ENCODE measurements at regions not wholly inside any gene's neighbourhood (a gene's known extent, or its start where the extent isn't known, plus 50 kb on each side); places are given as distances from the start of the nearest gene placed in this dataset.

GRCh38 chr2:5921081-5921642, 229.0 kb downstream of the SOX11 start:
- no peak for DNase-seq

GRCh38 chr2:5923957-5924945, 232.1 kb downstream of the SOX11 start:
- no peak for DNase-seq

- DNase-seq: no peak
Observed at GRCh38 chr2:5925604-5926003, 233.4 kb downstream of the SOX11 start.

GRCh38 chr2:5926871-5927512, 234.8 kb downstream of the SOX11 start:
- no peak for DNase-seq

- DNase-seq: no peak
Observed at GRCh38 chr2:5932556-5933469, 240.6 kb downstream of the SOX11 start.

GRCh38 chr2:5933669-5934068, 241.5 kb downstream of the SOX11 start:
- no peak for DNase-seq

- DNase-seq: no peak
Observed at GRCh38 chr2:5937321-5937720, 245.1 kb downstream of the SOX11 start.

GRCh38 chr2:5937851-5938565, 245.8 kb downstream of the SOX11 start:
- DNase-seq: no peak

GRCh38 chr2:5938566-5938896, 246.3 kb downstream of the SOX11 start:
- no peak for DNase-seq

- no peak for DNase-seq
Observed at GRCh38 chr2:5939553-5939952, 247.4 kb downstream of the SOX11 start.

GRCh38 chr2:5940596-5941535, 248.7 kb downstream of the SOX11 start:
- no peak for DNase-seq

GRCh38 chr2:5942204-5942603, 250.0 kb downstream of the SOX11 start:
- no peak for DNase-seq

- no peak for DNase-seq
Observed at GRCh38 chr2:5945742-5946141, 253.6 kb downstream of the SOX11 start.

GRCh38 chr2:5946225-5947115, 254.3 kb downstream of the SOX11 start:
- DNase-seq: no peak

GRCh38 chr2:5950736-5951135, 258.6 kb downstream of the SOX11 start:
- no peak for DNase-seq

GRCh38 chr2:5951471-5951870, 259.3 kb downstream of the SOX11 start:
- DNase-seq: no peak

GRCh38 chr2:5953525-5953924, 261.3 kb downstream of the SOX11 start:
- DNase-seq: no peak

- DNase-seq: no peak
Observed at GRCh38 chr2:5954509-5954908, 262.3 kb downstream of the SOX11 start.

- DNase-seq: no peak
Observed at GRCh38 chr2:5955921-5956320, 263.7 kb downstream of the SOX11 start.
